Astrocyte (in vitro differentiated cells and primary cell): ENCODE measurements at regions not wholly inside any gene's neighbourhood (a gene's known extent, or its start where the extent isn't known, plus 50 kb on each side); places are given as distances from the start of the nearest gene placed in this dataset.

Source experiments
- EZH2 ChIP-seq: IDR thresholded peaks from 2 replicates; pipeline ENCODE4 v1.6.1; 2012; ENCODE audit warnings: mild to moderate bottlenecking, low read length, inconsistent platforms; ENCODE audit not compliant: insufficient read depth
- TF ChIP-seq, protein P1 (sequence below): IDR thresholded peaks from 2 replicates; pipeline ENCODE4 v1.5.1; 2011; ENCODE audit warnings: low read depth, mild to moderate bottlenecking, inconsistent platforms, low read length, moderate library complexity; ENCODE audit not compliant: insufficient read depth

GRCh38 chr3:88408935-88409334 lies 259.2 kb downstream of the C3orf38 start:
- TF ChIP-seq, protein P1, sequence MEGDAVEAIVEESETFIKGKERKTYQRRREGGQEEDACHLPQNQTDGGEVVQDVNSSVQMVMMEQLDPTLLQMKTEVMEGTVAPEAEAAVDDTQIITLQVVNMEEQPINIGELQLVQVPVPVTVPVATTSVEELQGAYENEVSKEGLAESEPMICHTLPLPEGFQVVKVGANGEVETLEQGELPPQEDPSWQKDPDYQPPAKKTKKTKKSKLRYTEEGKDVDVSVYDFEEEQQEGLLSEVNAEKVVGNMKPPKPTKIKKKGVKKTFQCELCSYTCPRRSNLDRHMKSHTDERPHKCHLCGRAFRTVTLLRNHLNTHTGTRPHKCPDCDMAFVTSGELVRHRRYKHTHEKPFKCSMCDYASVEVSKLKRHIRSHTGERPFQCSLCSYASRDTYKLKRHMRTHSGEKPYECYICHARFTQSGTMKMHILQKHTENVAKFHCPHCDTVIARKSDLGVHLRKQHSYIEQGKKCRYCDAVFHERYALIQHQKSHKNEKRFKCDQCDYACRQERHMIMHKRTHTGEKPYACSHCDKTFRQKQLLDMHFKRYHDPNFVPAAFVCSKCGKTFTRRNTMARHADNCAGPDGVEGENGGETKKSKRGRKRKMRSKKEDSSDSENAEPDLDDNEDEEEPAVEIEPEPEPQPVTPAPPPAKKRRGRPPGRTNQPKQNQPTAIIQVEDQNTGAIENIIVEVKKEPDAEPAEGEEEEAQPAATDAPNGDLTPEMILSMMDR = no peak
- TF ChIP-seq EZH2 = no peak
